ENCODE measurements at regions not wholly inside any gene's neighbourhood (a gene's known extent, or its start where the extent isn't known, plus 50 kb on each side); places are given as distances from the start of the nearest gene placed in this dataset.
"Not testable (repeated sequence)": the region's sequence is repeated elsewhere in the genome, so short reads cannot be mapped to it uniquely, and the experiment has no call there.

DNA sequence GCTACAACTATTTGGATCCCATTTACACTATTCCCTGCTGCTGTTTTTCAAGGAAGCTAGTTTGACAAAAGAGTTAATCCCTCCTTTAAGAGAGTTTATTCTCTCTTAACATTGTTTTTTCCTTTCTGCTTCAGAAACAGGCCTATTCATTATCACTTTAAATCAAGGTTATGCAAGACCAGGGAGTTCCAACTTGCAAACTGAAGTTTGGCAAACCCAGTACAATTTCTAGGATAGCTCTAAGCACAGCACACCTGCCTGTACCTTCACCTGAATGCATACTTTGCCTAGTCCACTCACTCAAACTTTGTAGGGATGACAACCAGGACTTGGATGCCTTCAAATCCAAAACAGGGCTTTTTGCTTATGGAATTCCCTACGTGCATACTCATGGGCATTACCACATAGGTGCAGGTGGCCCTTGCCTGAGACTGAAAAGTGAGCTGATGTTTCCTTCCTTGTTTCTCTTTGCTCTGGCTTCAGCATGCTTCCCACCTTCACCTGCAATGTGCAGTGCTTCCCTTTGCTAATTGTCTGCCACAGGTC, 193.8 kb upstream of the MMADHC start:
- DNase-seq (ENCODE audit: low read depth in 2 of 3, low spot score in 2 of 3) = no peak

DNA sequence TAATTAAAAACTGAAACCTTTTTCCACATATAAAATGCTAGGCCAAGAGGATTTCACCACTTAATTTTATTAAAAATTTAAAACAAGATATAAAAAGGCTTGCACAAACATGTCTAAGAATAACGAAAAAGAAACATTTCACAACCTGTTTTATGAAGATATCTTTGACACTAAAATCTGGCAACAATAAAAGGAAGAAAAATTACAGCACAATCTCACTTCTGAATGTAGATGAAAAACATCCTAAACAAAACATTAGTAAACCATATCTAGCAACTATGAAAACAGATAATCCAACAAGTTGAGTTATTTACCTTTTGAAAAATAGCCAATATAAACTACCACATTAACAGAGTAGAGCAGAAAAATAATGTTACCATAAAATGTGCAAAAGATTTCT, 185.4 kb upstream of the MMADHC start:
- no peak for DNase-seq (ENCODE audit: low read depth in 2 of 3, low spot score in 2 of 3)

GRCh38 chr2:149768320-149768799, 180.8 kb upstream of the MMADHC start:
- DNase-seq (ENCODE audit: low read depth in 2 of 3, low spot score in 2 of 3) = no peak

GRCh38 chr2:149767516-149767974, 180.0 kb upstream of the MMADHC start:
- no peak for DNase-seq (ENCODE audit: low read depth in 2 of 3, low spot score in 2 of 3)

DNA sequence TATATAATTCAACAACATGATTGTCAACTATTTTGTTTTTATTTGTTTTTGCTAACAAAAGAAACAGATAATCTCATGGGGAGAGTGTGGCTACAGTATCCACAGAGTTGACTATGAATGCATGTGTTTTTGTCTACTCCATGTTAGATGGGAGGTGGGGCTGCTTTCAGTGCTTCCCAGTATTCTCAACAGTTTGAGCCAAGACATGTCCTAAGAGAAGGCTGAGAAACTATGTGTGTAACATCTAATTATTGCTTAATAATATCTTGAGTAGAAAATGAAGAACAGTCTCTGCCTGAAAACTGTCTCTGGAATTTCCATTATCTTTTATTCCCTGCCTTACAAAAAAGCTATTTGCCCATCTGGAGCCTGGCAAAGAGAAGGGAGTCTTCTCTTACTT, 178.8 kb upstream of the MMADHC start:
- no peak for DNase-seq (ENCODE audit: low read depth in 2 of 3, low spot score in 2 of 3)

DNA sequence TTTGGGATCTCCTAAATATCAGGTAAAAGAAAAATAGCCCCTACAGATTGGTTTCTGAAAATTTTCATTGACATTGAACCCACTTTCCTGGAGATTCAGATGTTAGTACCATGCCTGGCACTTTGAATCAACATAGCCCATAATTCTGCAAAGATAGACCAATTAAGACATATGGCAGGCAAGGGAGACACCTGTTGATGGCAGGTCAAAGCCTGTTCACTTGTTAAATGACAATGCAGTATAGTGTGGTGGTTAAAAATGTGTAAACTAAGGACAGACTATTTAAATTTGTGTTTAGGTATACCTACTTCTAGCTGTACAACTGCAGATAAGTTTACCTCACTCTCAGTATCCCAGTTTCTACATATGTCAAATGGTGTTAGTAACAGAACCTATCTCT, 178.1 kb upstream of the MMADHC start:
- DNase-seq (ENCODE audit: low read depth in 2 of 3, low spot score in 2 of 3) = no peak

- DNase-seq (ENCODE audit: low read depth in 2 of 3, low spot score in 2 of 3) = no peak
Measured at GRCh38 chr2:149765003-149765402, 177.4 kb upstream of the MMADHC start.

DNA sequence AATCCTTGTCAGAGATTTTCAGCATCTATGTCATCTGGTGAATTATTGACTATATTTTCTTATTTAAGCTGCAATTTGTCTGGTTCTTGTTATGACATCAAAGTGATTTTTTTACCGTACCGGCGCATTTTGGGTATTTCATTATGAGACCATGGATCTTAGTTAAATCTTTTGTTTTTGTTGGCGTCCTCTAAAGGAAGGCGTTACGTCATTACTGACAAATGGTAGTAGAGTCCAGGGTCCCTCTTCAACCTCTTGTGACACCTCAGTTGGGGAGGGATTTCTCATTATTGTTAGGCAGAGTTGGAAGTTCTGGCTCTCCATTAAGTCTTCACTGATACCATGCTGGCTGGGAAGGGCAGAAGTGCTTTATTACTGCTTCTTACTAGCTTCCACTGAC, 175.8 kb upstream of the MMADHC start:
- no peak for DNase-seq (ENCODE audit: low read depth in 2 of 3, low spot score in 2 of 3)

- DNase-seq (ENCODE audit: low read depth in 2 of 3, low spot score in 2 of 3) = no peak
Measured at GRCh38 chr2:149761611-149762010, 174.0 kb upstream of the MMADHC start.

- DNase-seq (ENCODE audit: low read depth in 2 of 3, low spot score in 2 of 3) = not testable (repeated sequence)
Measured at GRCh38 chr2:149759382-149759781, 171.8 kb upstream of the MMADHC start.

DNA sequence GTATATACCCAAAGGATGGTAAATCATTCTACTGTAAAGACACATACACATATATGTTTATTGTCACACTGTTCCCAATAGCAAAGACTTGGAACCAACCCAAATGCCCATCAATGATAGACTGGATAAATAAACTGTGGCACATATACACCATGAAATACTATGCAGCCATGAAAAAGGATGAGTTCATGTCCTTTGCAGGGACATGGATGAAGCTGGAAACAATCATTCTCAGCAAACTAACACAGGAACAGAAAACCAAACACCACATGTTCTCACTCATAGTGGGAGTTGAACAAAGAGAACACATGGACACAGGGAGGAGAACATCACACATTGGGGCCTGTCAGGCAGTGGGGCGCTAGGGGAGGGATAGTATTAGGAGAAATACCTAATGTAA, 167.1 kb upstream of the MMADHC start:
- DNase-seq (ENCODE audit: low read depth in 2 of 3, low spot score in 2 of 3) = not testable (repeated sequence)

GRCh38 chr2:149747456-149747855, 159.9 kb upstream of the MMADHC start:
- DNase-seq (ENCODE audit: low read depth in 2 of 3, low spot score in 2 of 3) = no peak

GRCh38 chr2:149745396-149746230, 158.0 kb upstream of the MMADHC start:
- no peak for DNase-seq (ENCODE audit: low read depth in 2 of 3, low spot score in 2 of 3)

DNA sequence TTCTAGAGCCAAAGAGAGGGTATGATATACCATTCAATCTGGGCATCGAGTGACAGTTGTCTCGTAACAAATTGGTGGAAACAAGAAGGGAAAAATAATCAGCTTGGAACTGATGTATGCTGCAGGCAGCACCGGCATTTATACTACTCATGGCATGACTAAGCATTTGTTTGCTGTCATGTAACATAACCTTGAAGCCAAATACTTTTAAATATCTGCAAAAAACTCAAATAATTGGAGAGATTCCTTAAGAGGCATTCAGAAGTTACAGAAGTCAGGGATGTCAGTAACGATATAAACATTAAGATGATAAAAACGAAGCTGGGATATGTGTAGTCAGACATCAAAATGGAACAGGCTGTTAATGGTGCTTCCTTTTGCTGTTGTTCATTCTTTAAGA, 157.3 kb upstream of the MMADHC start:
- DNase-seq (ENCODE audit: low read depth in 2 of 3, low spot score in 2 of 3) = no peak

DNA sequence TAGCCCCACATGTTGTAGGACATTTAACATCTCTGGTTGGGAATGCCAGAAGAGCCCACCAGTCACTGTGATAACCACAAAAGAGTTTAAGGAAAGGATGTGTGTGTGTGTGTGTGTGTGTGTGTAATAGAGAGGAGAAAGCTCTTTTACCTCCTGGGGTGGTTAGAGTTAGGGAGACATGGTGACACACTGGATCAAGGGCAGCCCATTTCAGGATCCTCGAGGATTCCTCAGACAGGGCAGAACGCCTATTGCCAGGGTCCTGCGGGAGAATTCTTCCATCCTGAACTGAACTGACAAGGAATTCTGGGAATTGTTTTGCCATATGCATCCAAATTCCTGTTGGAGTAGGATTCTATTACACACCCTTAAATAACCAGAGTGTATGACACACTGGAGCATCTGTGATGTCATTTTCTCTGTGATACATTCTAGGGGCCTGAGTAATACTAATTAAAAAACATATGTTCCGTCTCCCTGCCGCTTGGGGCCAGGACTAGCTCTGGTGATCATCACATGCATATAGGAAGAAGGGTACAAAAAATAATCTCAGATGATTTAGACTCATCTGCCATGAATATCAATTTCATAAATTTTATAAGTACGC, 156.4 kb upstream of the MMADHC start:
- DNase-seq (ENCODE audit: low read depth in 2 of 3, low spot score in 2 of 3) = no peak

GRCh38 chr2:149741646-149742045, 154.1 kb upstream of the MMADHC start:
- no peak for DNase-seq (ENCODE audit: low read depth in 2 of 3, low spot score in 2 of 3)

GRCh38 chr2:149740490-149740889, 152.9 kb upstream of the MMADHC start:
- DNase-seq (ENCODE audit: low read depth in 2 of 3, low spot score in 2 of 3) = no peak

- no peak for DNase-seq (ENCODE audit: low read depth in 2 of 3, low spot score in 2 of 3)
Measured at GRCh38 chr2:149739883-149740265, 152.3 kb upstream of the MMADHC start.

DNA sequence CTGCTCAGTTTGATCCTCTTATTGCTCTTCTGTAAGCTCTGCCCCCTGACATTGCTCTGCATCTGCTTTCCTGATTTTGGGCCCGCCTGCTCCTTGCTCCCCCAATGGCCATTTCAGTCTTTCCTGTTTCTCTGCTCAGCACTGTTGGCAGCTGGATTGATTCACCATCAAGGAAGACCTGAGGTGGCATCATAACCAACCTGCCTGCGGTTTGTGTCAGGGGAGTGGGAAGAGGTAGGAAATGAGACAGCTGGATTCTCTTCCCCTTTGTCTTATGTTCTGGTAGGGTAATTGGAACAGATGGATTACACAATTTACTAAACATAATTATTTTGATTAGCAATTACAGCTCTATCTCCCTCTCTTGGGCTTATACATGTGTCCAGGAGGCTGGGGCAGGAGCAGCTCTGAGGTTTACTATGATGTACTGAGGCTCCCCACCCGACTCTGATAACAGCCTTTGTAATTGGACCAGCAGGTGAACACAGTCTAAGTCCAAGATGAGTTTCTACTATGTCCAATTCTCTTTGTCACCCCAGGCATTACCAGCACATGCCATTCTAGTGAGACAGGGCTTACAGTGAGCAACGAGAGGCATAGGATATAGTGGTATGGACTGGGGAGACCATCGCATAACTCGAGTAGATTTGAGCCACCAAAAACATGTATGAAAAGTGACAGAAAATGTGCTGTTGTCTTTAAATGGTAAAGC, 151.8 kb upstream of the MMADHC start:
- DNase-seq (ENCODE audit: low read depth in 2 of 3, low spot score in 2 of 3) = no peak

DNA sequence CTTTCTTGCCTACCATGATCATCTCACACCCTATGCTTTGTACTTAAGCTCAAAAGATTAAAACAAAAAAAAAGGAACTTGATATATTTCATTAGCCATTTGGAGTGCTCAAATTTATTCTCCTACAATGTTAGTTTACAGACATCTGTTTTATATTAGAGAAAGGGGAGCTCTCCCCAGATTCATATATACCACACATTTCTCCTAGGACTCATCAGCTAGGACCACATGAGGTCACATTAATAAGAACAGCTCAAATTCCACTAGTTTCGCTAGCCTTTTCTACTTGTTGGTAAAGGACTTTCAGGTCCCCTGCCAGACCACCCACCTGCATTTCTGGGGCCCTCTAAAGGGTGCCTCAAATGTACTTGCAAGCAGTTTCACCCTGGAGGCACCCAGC, 151.2 kb upstream of the MMADHC start:
- DNase-seq (ENCODE audit: low read depth in 2 of 3, low spot score in 2 of 3) = no peak

DNA sequence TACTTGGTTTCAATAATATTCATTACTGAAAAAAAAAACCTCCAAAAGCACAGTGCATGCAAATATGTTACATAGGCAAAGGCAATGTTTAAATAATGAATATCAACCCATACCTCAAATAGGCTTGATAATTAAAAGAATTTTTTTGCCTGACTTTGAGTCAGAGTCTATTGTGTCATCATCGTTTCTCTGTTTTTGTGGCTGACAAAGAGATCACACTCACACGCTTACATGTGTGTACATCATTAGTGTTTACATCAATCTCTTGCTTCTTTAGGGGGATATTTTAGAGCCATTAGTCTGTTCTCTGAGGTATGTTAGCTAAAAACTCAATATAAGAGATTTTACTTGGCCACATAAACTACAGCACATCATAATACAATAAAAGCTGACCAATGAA, 150.3 kb upstream of the MMADHC start:
- DNase-seq (ENCODE audit: low read depth in 2 of 3, low spot score in 2 of 3) = no peak

Data from hematopoietic multipotent progenitor cell (in vitro differentiated cells).